ENCODE measurements at regions not wholly inside any gene's neighbourhood (a gene's known extent, or its start where the extent isn't known, plus 50 kb on each side); places are given as distances from the start of the nearest gene placed in this dataset.

GRCh38 chr5:143733665-143734455 lies 78.1 kb upstream of the HMHB1 start:
- no peak for DNase-seq (ENCODE audit: extremely low read depth in 1 of 11, low read depth in 9 of 11, low spot score in 4 of 11)

DNA sequence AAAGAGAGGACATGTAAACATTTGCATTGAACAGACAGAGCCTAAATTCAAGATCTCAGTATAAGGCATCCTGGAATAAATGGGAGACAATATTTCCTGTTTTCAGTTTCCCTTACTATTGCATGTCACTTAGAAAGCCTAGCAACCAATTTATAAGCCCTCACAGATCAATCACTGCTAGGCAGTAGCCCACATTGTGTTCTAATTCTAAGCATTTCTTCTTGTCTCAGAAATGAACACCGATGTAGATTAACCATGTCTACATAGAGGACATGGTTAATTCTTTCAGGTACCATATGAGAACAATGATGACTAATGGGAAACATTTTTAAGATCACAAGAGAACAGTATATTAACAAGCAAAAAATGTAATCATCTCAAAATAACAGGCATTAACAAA lies 79.6 kb upstream of the HMHB1 start:
- no peak for DNase-seq (ENCODE audit: extremely low read depth in 1 of 11, low read depth in 9 of 11, low spot score in 4 of 11)

GRCh38 chr5:143730112-143730801 lies 81.7 kb upstream of the HMHB1 start:
- no peak for DNase-seq (ENCODE audit: extremely low read depth in 1 of 11, low read depth in 9 of 11, low spot score in 4 of 11)

DNA sequence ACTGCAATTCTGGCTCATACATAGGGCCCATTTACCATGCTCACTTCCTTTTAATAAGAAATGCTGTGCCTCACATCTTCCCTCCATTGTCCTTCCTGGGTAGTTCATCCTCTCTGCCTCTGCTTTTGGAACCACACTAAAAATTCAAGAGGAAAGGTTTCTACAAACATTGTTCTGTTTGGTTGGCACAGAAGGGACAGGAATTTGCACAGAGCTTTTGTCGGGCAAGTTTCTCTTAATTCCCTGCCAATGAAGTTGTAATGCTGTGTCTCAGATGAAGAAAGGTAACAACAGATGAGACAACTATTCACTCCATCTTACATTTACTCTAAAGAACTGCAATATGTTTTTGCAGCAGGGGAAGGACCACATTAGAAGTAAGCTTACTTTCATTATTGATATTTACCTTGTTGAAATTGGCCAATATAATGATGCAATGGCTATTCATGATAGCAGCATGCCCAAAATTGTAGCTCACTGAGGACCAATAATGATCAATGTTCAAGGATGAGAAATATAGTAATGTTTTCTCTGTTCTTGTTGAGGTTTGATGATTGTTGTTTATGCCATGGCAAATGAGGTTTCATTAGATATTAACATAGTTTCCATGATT lies 82.5 kb upstream of the HMHB1 start:
- DNase-seq (ENCODE audit: extremely low read depth in 1 of 11, low read depth in 9 of 11, low spot score in 4 of 11), result no peak

DNA sequence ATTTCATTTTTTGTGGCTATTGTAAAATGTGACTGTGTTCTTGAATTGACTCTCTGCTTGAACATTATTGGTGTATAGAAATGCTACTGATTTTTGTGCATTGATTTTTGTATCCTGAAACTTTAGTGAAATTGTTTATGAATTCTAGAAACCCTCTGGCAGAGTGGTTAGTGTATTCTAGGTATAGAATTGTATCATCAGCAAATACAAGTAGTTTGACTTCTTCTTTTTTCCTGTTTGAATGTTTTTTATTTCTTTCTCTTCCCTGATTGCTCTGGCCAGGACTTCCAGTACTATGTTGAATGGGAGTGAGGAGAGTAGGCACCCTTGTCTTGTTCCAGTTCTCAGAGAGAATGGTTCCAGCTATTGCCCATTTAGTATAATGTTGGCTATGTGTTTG lies 88.8 kb upstream of the HMHB1 start:
- no peak for DNase-seq (ENCODE audit: extremely low read depth in 1 of 11, low read depth in 9 of 11, low spot score in 4 of 11)

- DNase-seq (ENCODE audit: extremely low read depth in 1 of 11, low read depth in 9 of 11, low spot score in 4 of 11), result no peak
These were observed 90.0 kb upstream of the HMHB1 start for GRCh38 chr5:143721925-143722324.

- no peak for DNase-seq (ENCODE audit: extremely low read depth in 1 of 11, low read depth in 9 of 11, low spot score in 4 of 11)
These were observed 91.3 kb upstream of the HMHB1 start for GRCh38 chr5:143720689-143721088.

DNA sequence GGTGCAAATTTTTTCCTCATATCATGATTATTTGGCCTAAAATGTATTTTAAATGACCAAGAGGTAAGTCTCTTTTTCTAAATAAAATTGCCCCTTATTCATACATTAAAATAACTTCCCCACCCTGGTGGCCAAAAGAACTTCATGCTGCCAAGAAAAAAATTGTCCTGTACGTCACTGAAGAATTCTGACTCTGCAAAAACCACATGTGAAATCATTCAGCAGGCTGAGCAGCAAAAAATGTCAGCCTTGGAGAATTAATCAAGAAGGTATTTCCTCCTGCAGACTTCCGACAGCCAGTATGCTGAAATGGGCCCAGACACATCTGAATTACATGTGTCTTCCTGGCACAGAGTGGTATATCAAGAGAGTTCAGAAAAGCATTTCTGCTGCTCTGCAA lies 94.6 kb upstream of the HMHB1 start:
- DNase-seq (ENCODE audit: extremely low read depth in 1 of 11, low read depth in 9 of 11, low spot score in 4 of 11), result no peak

GRCh38 chr5:143716881-143717280 lies 95.1 kb upstream of the HMHB1 start:
- no peak for DNase-seq (ENCODE audit: extremely low read depth in 1 of 11, low read depth in 9 of 11, low spot score in 4 of 11)

DNA sequence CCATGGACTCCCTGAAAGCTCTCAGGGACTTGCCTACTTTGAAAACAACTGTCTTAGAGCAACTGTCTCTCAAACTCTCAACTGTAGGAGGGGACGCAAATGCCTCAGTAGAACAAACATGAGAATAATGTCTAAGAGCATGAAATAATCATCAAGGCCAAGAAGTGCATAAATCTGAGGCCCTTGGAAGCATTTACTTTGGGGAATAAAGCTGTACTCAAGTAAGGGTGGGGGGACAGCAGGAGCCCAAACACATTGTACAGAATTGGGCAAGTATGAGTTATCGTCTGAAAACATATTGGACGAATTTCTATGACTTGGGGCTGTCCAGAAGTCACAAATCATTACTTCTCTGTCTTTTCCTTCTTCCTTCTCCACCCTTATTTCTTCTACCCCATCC lies 96.3 kb upstream of the HMHB1 start:
- DNase-seq (ENCODE audit: extremely low read depth in 1 of 11, low read depth in 9 of 11, low spot score in 4 of 11), result no peak

DNA sequence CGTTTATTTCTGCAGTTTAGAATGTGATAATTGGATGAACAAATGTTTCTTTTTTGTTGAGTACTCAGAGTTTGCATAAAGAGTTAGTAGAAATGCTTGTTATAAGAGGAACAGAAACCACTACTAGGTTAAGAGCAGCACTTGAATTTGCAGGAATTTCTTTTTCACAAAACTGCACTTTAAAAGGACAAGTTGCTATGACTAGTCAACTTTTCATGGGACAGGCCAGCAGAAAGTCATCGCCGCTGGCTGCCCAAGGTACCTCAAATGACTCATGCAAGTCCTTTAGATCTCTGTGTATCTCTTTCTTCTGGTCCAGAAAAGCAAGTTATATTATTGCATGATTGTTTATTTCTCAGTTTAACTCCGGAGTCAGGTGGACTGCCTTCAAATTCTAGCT lies 97.3 kb upstream of the HMHB1 start:
- no peak for DNase-seq (ENCODE audit: extremely low read depth in 1 of 11, low read depth in 9 of 11, low spot score in 4 of 11)

GRCh38 chr5:143713047-143714003 lies 98.6 kb upstream of the HMHB1 start:
- DNase-seq (ENCODE audit: extremely low read depth in 1 of 11, low read depth in 9 of 11, low spot score in 4 of 11), result no peak

DNA sequence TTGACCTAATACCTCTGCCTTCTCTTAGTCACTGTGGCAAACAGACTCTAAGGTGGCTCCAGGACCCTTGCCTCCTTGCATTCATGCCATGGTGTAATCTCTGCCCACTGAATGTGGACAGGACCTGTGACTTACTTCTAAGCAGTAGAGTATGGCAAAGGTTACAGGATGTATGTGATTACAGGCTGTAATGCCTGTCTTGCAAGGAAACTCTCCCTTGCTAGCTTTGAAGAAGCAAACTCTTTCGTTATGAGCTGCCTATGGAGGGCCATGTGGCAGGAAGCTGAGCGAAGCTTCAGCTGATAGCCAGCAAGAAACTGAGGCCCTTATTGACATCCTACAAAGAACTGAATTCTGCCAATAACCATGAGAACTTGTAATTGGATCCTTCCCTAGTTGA lies 103.3 kb upstream of the HMHB1 start:
- DNase-seq (ENCODE audit: extremely low read depth in 1 of 11, low read depth in 9 of 11, low spot score in 4 of 11), result no peak

- no peak for DNase-seq (ENCODE audit: extremely low read depth in 1 of 11, low read depth in 9 of 11, low spot score in 4 of 11)
These were observed 104.2 kb upstream of the HMHB1 start for GRCh38 chr5:143707806-143708205.

- DNase-seq (ENCODE audit: extremely low read depth in 1 of 11, low read depth in 9 of 11, low spot score in 4 of 11), result no peak
These were observed 106.6 kb upstream of the HMHB1 start for GRCh38 chr5:143705381-143705780.

GRCh38 chr5:143703659-143704058 lies 108.3 kb upstream of the HMHB1 start:
- no peak for DNase-seq (ENCODE audit: extremely low read depth in 1 of 11, low read depth in 9 of 11, low spot score in 4 of 11)

GRCh38 chr5:143701493-143701892 lies 110.5 kb upstream of the HMHB1 start:
- no peak for DNase-seq (ENCODE audit: extremely low read depth in 1 of 11, low read depth in 9 of 11, low spot score in 4 of 11)

GRCh38 chr5:143700994-143701393 lies 111.0 kb upstream of the HMHB1 start:
- no peak for DNase-seq (ENCODE audit: extremely low read depth in 1 of 11, low read depth in 9 of 11, low spot score in 4 of 11)

GRCh38 chr5:143699121-143699520 lies 112.8 kb upstream of the HMHB1 start:
- DNase-seq (ENCODE audit: extremely low read depth in 1 of 11, low read depth in 9 of 11, low spot score in 4 of 11), result no peak

All from renal cortex interstitium (tissue), 11 donors.